ENCODE measurements at regions not wholly inside any gene's neighbourhood (a gene's known extent, or its start where the extent isn't known, plus 50 kb on each side); places are given as distances from the start of the nearest gene placed in this dataset.
"Not testable (repeated sequence)": the region's sequence is repeated elsewhere in the genome, so short reads cannot be mapped to it uniquely, and the experiment has no call there.

GRCh38 chr12:83659321-83659720, 972.6 kb downstream of the TMTC2 start:
- no peak for DNase-seq

DNA sequence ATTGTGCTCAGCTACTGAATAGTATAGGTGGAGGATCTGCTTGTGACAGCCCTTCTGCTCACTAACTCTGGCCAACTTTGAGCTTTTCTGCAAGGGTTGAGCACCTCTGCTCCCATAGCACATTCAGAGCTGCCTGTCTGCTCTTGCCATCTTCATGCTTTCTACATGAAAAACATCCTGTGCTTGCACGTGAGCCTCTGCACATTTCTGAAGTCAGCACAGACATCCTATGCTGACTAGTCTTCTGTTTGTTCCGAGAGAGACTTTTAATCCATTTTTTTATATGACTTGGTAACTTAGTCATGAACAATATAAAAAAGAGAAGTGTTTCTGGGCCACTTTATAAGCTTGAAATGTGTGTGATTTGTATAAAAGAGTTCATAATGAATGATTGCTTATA, 969.3 kb downstream of the TMTC2 start:
- DNase-seq: no peak

DNA sequence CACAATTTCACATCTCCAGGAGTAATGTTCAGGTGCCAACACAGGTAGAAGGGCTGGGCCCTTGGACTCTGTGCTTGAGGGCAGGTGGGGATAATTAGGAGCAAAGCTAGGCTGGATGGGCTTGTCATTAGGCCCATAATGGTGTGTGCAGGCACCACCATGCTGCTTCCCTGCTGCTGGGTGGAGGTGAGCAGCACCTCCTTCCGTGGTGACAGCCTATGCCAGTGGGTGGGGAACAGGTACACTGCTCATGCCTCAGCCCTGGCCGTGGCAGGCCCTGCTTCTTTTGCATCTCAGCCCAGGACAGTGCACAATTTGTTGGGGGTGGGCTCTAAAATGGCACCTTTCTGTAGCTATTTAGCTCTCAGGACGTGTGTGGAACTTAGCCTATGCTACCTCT, 955.5 kb downstream of the TMTC2 start:
- DNase-seq: no peak

DNA sequence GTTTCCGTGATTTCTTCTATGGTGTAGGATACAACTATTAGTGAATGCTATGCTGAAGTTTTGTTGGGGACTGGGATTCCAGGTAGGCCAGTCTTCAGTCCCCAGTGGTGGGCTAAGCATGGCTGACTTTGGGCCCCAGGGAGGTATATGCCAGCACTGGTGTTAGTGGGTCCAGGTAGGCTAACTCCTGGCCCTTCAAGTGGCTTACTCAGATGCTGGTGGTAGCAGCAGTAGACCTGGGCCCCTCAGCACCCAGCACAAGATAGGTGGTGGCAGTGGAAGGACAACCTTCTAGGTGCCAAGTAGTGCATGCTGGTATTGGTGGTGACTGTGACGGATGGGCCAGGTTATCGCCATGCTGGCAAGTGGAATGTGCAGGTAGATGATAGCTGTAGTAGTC, 955.1 kb downstream of the TMTC2 start:
- DNase-seq: no peak

- DNase-seq: no peak
Observed at GRCh38 chr12:83634726-83635267, 948.1 kb downstream of the TMTC2 start.

DNA sequence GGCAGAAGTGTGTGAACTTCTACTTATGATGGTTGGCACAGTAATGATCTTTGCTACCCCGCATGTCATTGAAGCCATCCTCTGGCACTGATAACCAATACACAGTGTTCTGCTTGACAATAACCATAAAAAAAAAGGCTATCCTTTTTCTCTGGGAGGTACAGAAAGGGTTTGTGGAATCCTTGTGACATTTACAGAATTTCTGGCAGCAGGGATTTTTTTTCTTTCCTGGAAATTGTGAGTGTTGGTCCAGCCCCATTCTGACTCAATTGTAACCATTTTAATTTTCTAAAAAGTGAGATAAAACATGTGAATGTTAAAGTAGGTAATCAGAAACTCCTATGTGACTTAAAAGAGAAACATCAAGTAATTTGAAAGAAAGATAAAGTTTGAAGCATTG, 943.8 kb downstream of the TMTC2 start:
- DNase-seq: no peak

DNA sequence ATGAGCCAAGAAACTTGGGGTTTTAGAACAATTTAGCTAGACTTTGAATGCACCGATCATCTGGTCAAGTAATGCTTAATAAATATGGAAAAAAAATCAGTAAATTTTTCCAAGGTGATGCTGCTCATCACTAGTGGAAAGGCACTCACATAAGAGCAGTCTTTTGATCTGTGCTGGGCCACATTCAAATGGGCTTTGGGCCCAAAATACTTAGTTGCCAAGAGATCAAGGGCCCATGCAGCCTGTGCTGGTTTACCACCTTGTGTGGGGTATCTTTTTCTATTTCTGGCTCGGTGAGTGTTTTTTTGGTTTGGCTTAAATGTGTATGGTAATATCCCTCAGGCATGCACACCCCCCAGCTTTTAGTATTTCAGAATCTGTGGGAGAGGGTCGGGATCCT, 943.2 kb downstream of the TMTC2 start:
- no peak for DNase-seq

GRCh38 chr12:83622205-83622604, 935.5 kb downstream of the TMTC2 start:
- no peak for DNase-seq

- no peak for DNase-seq
Observed at GRCh38 chr12:83619973-83620372, 933.3 kb downstream of the TMTC2 start.

GRCh38 chr12:83615152-83615551, 928.4 kb downstream of the TMTC2 start:
- DNase-seq: no peak

DNA sequence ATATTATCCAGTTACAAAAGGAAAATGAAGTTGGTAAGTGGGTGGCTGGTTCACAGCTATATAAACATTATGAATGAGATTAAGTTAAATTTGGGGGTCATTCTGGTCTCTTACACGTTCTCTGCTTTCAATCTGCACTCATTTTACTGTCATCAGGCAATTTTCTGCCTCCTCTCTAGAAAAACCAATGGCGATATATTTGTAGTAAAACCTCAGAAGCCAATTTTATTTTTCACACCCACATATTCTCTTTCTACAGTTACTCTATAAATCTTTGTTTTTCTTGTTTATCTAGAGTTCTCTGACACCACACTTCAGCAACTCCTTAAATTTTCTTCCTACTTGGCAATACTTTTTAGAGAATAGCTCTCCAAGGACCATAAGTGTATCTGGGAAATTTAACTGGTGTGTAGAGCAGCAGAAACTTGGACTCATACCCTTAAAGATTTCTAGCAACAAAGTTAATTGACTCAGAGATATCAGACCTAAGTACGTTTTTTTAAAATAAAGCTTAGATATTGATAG, 926.9 kb downstream of the TMTC2 start:
- no peak for DNase-seq

GRCh38 chr12:83603106-83603505, 916.4 kb downstream of the TMTC2 start:
- no peak for DNase-seq

DNA sequence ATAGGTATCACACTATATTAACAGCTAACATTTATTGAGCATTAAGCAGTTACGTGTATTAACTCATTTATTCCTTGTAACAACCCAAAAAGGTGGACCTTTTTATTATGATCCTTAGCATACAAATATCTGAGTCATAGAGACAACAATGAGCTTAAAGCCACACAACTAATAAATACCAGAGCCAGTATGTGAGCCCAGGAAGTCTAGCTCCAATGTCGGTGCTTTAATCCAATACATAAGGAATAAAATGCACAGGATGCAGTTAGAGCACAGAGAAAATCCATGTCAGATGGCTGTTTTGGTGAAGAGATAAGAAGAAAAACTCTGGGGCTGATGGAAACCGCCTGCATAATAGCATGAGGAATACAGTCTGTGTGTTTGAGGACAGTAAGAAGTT, 888.6 kb downstream of the TMTC2 start:
- no peak for DNase-seq

GRCh38 chr12:83574142-83574541, 887.4 kb downstream of the TMTC2 start:
- no peak for DNase-seq

- DNase-seq: no peak
Observed at GRCh38 chr12:83573671-83574070, 887.0 kb downstream of the TMTC2 start.

DNA sequence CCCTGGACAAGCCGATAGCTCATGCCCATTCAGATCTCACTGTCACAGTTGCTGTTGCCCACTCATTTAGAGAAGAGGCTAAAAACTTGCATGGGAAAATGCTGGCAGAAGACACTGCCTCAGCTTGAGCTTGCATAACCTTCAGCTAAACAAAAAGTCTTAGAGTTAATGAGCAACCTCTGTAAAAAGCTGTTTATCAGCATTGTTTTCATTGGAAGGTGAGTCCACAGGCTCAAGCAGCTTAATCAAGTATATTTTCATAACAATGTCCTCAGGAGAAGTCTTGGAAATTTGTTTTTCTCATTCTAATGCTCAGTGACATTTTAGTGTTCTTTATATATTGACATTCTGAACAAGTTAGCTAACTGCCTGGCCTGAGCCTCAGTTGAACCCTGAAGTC, 872.9 kb downstream of the TMTC2 start:
- DNase-seq: no peak

GRCh38 chr12:83556040-83556439, 869.3 kb downstream of the TMTC2 start:
- not testable (repeated sequence) for DNase-seq

GRCh38 chr12:83541446-83541845, 854.7 kb downstream of the TMTC2 start:
- no peak for DNase-seq

- DNase-seq: no peak
Observed at GRCh38 chr12:83538361-83538965, 851.8 kb downstream of the TMTC2 start.

DNA sequence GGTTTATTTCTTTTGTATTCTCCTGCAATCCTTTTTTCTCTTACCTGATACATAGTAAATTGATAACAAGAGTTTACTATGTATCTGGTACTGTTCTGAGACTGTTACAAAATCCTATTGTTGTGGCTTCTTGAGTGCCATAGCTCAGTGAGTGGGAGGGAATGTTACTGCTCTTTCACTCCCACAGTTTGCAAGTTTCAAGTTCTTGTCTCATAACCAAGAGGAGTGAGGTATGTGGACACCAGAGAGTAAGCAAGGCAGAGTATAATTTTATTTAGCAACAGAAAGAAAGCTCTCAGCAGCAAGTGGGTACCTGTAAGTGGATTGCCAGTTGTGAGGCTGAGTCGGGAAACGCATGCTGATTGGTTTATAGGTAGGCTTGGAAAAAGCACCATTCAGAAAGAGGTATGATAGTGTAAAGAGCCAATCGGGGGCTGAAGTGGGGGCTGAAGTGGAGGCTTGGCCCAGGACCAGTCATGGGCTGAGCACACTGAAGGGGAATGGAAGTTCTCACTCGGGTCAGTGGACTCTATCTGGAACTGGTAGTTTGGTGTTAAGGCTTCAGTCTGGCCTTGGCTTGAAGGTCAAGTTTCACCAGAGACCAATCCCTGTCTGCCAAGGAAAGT, 850.8 kb downstream of the TMTC2 start:
- DNase-seq: no peak

- DNase-seq: no peak
Observed at GRCh38 chr12:83536496-83536895, 849.8 kb downstream of the TMTC2 start.

DNA sequence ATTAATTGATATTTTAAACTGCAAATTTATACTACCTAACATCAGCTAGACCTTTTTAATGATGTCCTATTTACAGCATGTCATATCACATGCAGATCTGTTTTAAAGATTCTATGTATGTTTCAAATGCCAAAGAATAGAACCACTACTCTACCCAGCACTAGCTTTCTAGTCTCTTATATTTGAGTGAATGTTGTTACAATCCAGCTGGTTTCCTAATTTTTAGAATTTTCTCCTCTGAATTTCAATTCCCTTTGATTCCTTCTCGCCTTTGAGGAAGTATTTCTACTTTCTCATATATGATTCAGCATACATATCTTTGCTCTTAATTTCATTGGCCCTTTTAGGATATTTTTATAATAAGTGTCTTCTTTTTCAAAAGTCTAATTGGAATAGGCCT, 841.9 kb downstream of the TMTC2 start:
- no peak for DNase-seq

DNA sequence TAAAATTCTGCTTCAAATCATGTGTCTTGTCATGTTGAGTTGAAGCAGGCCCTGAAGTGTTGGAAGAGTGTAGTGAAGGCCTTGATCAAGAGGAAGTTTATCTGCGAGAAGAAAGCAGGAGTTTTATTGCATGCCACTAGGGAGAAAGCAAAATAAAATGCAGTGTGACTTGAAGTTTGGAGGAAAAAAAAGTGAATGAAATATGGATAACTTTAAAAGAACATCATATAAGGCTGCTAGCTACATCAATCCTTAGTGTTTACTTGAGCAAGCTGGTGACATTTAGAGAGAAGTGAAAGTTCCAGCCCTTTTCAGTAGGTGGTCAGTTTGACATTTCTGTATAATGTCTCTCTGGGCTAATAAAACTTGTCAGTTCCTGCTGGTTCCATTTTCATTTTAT, 841.1 kb downstream of the TMTC2 start:
- no peak for DNase-seq

- no peak for DNase-seq
Observed at GRCh38 chr12:83515306-83516026, 828.8 kb downstream of the TMTC2 start.

Data from stimulated activated CD4-positive, alpha-beta T cell treated with anti-CD3 and anti-CD28 coated beads, Interleukin-4, amount 100 ng/mL, for 24 hours (primary cell).